Glomerular endothelial cell (primary cell): ENCODE measurements at regions not wholly inside any gene's neighbourhood (a gene's known extent, or its start where the extent isn't known, plus 50 kb on each side); places are given as distances from the start of the nearest gene placed in this dataset.

ENCODE experiments used
- DNase-seq: peaks from one replicate; pipeline ENCODE4 v3.0.0-alpha.2; 2011; ENCODE audit warnings: low read depth, low spot score; ENCODE audit errors: extremely low read depth

- no peak for DNase-seq
Measured at GRCh38 chr21:27816301-27816700, 849.4 kb upstream of the ADAMTS5 start.

GRCh38 chr21:27814226-27814625 is 847.3 kb upstream of the ADAMTS5 start:
- DNase-seq: no peak

GRCh38 chr21:27813750-27814149 is 846.9 kb upstream of the ADAMTS5 start:
- no peak for DNase-seq

- no peak for DNase-seq
Measured at GRCh38 chr21:27813344-27813743, 846.5 kb upstream of the ADAMTS5 start.

DNA sequence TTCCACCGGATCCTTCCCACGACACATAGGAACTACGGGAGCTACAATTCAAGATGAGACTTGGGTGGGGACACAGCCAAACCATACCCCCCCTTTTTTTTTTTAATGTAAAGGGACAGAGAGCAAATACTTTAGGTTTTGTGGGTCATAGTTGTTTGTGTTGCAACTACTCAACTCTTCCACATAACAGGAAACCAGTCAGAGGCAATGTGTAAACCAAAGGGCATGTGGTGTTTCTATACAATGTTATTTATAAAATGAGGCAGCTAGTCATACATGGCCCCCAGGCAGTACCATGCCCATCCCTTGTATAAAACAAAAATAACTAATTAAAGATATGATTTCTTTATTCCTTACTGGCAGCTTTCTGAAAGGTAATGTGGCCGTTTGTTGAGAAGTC is 845.4 kb upstream of the ADAMTS5 start:
- DNase-seq: no peak

DNA sequence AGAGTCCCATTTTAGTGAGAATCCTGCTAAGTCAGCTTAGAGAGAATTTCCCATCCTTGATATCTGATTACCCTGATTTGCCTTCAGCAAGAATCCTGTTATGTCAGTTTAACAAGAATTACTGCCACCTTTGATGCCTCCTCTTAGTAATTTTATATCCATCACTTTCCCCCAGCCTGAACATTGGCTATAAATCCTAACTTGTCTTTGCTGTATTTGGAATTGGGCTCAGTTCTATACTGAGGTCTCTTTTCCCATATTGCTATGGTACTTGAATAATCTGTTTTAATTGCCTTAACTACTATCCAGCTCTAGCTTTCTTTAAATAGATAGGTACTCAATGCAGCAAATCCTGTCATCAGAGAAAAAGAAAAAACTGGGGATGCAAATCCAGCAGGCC is 842.0 kb upstream of the ADAMTS5 start:
- no peak for DNase-seq

DNA sequence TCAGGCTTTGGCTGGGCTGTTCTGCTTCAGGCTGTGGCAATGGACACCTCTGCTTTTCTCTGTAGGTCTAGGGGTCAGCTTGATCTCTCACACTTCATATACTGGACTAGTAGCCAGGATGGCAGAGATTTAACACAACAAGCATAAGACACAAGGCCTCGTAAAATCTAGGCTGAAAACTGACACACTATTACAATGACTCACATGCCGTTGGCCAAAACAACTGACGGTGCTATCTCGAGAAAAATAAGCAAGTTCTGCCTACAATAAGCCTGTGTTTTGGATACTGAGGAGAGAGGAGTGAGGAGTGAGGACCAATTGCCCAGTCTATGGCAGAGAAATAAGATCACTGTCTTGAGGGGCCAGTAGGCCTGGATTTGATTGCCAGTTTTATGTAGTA is 840.7 kb upstream of the ADAMTS5 start:
- DNase-seq: no peak

DNA sequence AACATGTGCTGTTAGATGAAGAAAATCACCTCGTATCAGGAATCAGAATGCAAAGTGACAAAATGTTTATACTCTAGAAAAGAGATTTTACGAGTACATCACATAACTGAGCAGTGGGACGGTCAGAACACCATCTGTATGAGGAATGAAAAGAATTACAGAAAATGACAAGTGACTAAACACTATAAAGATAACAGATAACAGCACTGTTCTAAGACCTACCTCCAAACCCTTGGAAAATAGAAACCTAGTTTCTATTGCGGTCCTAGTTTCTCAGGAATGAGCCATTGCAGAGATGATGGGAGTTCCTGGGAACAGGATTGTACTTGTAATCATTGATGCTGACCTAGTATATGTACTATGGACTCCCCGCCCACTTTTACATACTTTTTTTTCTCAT is 839.4 kb upstream of the ADAMTS5 start:
- no peak for DNase-seq

GRCh38 chr21:27805696-27806095 is 838.8 kb upstream of the ADAMTS5 start:
- no peak for DNase-seq

GRCh38 chr21:27804515-27804914 is 837.6 kb upstream of the ADAMTS5 start:
- no peak for DNase-seq

GRCh38 chr21:27803571-27803970 is 836.7 kb upstream of the ADAMTS5 start:
- no peak for DNase-seq

DNA sequence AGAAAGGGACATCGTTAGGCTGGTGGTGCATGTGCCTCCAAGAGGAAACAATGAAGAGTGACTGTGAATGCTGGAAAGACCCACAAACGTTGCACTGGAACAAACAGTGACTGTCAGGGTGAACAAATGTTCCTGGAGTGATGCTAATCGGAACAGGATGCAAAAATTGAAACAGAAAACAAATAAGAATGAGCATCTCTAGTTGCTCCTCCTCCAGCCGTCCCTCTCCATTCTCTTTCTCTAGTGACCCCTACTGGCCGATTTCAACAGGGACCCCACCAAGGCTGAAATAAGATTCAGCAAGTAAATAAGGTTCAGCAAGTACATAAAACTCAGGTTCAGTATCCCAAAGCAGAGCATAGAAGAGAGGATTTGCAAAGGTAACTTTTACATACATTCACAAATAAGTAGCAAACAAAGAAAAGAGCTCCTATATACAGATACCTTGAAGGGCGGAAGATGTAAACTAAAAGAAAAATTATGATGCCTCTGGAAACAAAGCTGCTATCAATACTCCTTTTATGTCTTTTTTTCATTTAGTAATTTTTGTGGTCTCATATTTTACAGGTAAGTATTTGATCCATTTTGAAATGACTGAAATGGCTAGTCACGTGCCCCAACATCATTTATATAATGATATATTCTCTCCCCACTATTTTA is 836.1 kb upstream of the ADAMTS5 start:
- no peak for DNase-seq

DNA sequence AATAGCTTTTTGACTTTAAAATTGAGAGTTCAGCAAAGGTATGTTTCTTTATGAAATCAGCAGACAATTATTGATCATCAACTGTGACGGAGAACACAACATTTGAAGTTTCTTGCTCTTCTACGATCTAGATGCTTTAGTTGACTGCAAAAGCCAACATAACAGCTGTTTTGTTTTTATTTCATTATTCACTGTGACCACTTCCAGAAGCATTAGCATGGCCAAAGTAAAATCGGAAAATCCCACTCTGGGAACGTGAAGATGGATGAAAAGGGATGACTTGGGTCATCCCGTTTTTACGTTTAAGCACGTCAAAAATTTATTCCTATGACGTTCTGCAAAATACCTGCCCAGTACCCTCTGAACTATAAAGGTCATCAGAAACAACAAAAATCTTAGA is 833.0 kb upstream of the ADAMTS5 start:
- no peak for DNase-seq

GRCh38 chr21:27796106-27796505 is 829.2 kb upstream of the ADAMTS5 start:
- DNase-seq: no peak

- DNase-seq: no peak
Measured at GRCh38 chr21:27795418-27795817, 828.5 kb upstream of the ADAMTS5 start.

DNA sequence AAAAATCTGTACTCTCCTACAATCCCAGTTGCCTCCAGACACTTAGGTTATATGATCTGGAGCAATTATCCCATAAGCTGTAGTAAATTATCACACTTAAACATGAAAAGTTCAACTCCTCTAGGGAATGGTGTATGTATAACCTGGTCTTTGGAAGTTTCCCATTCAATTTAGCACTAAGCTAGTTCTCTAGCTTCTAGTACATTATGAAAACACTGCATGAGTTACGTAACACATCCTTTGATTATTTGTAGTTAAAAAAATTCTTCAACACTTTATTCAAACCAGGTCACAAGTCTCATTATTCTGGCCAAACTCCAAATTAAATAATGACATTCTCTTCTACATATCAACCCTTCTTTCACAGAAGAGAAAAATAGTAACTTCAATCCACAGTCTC is 827.0 kb upstream of the ADAMTS5 start:
- no peak for DNase-seq

DNA sequence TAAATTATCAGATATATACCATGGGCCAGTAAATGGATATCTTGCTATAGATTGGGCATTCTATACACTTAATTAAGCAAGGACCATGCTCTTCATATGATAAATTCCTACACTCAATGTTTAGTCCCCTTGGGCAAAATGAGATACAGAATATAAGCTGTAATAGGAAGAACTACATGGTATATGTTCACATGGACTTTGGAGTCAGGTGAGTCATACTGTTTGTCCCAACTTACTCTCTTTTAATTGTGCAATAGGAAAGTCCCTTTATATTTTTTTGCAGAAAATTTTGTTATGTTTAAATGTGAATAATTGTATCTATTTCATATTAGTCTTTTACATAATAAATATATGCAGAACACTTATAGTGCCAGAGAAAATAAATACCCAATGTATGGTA is 820.2 kb upstream of the ADAMTS5 start:
- no peak for DNase-seq

GRCh38 chr21:27779606-27780005 is 812.7 kb upstream of the ADAMTS5 start:
- no peak for DNase-seq

DNA sequence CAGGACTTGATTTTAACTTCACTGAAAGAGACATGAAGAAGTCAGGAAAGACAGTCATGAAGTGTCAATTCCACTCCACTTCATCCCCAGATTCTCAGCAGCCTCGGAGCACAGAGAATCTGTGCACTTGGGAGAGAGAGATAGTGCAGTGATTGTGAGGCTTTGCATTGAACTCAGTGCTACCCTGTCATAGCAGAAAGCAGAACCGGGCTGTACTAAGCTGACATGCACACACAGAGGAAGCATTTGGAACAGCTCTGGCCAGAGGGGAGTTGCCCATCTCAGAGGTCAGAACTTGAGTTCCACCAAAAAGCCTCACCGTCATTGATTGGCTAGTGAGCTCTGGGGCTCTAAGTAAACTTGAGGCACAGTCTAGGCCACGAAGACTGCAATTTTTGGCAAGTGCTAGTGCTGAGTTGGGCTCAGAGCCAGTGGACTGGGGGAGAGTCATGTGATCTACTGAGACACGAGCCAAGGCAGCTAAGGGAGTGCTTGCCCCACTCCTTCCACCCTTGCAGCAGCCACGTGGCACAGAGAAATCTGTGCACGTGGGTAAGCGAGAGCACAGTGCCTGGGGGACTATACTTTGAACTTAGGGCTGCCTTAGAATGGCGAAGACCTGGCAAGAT is 810.2 kb upstream of the ADAMTS5 start:
- DNase-seq: no peak

DNA sequence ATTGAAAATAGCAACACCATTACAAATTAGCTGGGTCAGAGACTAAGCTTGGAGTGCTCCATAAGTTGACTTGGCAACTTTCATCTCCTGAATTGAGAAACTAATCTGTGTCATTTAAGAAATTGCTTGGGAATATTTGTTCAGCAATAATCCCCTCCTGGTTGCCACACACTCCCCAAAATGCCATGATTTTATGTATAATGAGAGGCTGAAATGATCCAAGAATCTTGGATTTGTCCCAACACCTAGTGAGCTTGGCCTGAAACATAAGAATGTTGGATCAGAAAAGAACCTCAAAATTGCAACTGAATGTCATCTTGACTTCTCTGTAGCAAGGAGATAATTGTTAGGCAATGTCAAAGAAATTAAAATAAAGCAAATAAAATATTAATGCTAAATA is 805.9 kb upstream of the ADAMTS5 start:
- no peak for DNase-seq

DNA sequence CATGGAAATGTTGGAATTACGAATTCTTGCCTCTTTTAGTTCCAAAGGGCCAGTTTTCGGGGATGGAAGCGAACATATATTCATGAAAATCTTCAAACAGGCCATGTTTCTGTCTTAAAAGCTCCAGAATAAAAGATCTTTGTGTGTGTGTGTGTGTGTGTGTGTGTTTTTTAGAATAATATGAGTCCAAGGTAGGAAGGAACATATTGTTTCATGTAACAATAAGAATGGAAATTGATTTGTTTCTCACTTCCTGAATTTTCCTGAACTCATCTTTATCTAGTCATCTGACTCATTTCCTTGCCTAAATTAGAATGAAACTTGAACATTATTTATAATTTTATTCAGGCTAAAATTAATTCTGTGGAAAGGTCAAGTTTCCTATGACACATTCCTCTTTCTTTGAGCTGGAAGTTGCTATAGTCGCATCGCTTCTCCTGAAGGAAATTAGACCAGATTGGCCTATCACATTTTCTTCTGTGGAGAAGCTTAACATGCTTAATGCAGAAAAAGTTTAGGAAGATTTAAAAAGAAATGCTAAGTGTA is 805.1 kb upstream of the ADAMTS5 start:
- DNase-seq: no peak

DNA sequence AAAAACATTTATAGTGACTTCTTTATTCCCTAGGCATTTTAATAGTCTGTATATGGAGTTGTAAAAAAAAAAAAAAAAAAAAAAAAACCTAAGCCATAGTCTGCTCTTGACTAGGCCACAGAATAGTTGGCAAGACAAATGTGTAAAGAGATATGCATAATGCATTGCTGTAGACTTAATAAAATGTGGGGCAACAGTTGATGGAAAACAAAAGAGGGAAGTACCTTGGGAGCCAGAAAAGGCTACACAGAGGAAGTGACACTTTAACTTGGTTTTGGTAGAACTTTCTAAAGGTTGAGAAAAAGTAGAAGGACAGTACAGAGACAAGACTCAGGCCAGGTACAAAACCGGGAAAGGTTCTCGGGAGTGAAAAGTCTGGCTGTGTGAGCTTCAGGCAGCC is 802.9 kb upstream of the ADAMTS5 start:
- no peak for DNase-seq
